Gastroesophageal sphincter (tissue), 3 donors: ENCODE measurements at regions not wholly inside any gene's neighbourhood (a gene's known extent, or its start where the extent isn't known, plus 50 kb on each side); places are given as distances from the start of the nearest gene placed in this dataset.

Experiments used
- POLR2A ChIP-seq, 2 donors: fragments of 450-650 bp; IDR thresholded peaks; one replicate each; pipeline ENCODE4 v1.6.1; 2017; ENCODE audit warnings: antibody characterized with exemption in 2 of 2, mild to moderate bottlenecking in 2 of 2, moderate library complexity in 1 of 2
- POLR2AphosphoS5 ChIP-seq: sonication (generic); formaldehyde crosslinking; IDR thresholded peaks from one replicate; pipeline ENCODE4 v1.6.1; 2017; ENCODE audit warnings: antibody characterized with exemption
- TF ChIP-seq, protein P1 (sequence below), 4 experiments: fragments of 200-600 bp in 2 of 4; fragments of 450-650 bp in 2 of 4; sonication (generic) in 1 of 4; IDR thresholded peaks; one replicate each; pipeline ENCODE4 v1.5.1; 2017 to 2019; ENCODE audit warnings: antibody characterized with exemption in 4 of 4, mild to moderate bottlenecking in 2 of 4, moderate library complexity in 2 of 4

DNA sequence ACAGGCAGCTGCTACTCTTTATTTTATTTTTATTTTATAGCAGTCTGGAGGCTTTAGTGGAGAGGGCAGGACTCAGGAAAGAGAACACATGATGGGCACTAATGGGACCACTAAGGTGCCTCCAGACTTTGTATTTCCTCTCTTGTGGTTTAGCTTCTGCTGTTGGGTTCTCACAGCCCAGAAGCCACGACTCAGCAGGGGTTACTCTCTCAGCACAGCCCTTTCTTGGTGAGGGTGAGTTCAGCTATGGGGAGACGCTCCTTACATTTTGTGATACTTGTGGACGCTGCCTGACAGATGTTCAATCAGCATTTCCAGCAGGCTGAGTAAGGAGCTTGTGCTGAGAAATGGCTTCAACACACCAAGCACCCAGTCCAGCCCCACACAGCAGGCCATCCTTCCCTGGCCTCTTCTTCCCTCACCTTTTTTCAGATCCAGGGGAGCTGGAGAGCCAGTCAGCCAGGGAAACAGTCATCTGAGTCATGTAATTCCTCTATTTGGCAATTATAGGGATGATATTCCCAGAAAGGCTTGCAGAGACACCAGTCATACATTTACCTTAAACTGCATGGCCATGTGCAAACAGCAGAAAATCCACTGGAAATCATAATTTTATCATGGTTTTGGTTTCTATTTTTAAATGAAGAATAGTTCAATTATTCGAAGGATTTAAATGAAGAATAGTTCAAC is 53.2 kb upstream of the RAB3GAP2 start:
- TF ChIP-seq, protein P1, sequence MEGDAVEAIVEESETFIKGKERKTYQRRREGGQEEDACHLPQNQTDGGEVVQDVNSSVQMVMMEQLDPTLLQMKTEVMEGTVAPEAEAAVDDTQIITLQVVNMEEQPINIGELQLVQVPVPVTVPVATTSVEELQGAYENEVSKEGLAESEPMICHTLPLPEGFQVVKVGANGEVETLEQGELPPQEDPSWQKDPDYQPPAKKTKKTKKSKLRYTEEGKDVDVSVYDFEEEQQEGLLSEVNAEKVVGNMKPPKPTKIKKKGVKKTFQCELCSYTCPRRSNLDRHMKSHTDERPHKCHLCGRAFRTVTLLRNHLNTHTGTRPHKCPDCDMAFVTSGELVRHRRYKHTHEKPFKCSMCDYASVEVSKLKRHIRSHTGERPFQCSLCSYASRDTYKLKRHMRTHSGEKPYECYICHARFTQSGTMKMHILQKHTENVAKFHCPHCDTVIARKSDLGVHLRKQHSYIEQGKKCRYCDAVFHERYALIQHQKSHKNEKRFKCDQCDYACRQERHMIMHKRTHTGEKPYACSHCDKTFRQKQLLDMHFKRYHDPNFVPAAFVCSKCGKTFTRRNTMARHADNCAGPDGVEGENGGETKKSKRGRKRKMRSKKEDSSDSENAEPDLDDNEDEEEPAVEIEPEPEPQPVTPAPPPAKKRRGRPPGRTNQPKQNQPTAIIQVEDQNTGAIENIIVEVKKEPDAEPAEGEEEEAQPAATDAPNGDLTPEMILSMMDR (IDR thresholded peaks at IDR 0.05), result no peak
- TF ChIP-seq POLR2A (IDR thresholded peaks at IDR 0.05) (no peak), POLR2AphosphoS5 (no peak)
